ENCODE measurements at regions not wholly inside any gene's neighbourhood (a gene's known extent, or its start where the extent isn't known, plus 50 kb on each side); places are given as distances from the start of the nearest gene placed in this dataset.

- DNase-seq (ENCODE audit: low read depth): no peak
- H3K4me3 ChIP-seq (ENCODE audit: low read depth, low read length): no peak overlapping the region
- in situ Hi-C loops (cut with HindIII; ENCODE audit: low sequenced_read_pairs): no loop called here
- TF ChIP-seq, protein P1, sequence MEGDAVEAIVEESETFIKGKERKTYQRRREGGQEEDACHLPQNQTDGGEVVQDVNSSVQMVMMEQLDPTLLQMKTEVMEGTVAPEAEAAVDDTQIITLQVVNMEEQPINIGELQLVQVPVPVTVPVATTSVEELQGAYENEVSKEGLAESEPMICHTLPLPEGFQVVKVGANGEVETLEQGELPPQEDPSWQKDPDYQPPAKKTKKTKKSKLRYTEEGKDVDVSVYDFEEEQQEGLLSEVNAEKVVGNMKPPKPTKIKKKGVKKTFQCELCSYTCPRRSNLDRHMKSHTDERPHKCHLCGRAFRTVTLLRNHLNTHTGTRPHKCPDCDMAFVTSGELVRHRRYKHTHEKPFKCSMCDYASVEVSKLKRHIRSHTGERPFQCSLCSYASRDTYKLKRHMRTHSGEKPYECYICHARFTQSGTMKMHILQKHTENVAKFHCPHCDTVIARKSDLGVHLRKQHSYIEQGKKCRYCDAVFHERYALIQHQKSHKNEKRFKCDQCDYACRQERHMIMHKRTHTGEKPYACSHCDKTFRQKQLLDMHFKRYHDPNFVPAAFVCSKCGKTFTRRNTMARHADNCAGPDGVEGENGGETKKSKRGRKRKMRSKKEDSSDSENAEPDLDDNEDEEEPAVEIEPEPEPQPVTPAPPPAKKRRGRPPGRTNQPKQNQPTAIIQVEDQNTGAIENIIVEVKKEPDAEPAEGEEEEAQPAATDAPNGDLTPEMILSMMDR (IDR thresholded peaks at IDR 0.05; ENCODE audit: low read depth, low read length, missing control alignments): no peak
These were observed 172.8 kb downstream of the ARL4C start for GRCh38 chr2:234324116-234324515.

GRCh38 chr2:234322766-234323465, 174.0 kb downstream of the ARL4C start:
- in situ Hi-C loops (cut with HindIII; ENCODE audit: low sequenced_read_pairs): no loop called here
- TF ChIP-seq, protein P1 (IDR thresholded peaks at IDR 0.05; ENCODE audit: low read depth, low read length, missing control alignments): no peak

DNA sequence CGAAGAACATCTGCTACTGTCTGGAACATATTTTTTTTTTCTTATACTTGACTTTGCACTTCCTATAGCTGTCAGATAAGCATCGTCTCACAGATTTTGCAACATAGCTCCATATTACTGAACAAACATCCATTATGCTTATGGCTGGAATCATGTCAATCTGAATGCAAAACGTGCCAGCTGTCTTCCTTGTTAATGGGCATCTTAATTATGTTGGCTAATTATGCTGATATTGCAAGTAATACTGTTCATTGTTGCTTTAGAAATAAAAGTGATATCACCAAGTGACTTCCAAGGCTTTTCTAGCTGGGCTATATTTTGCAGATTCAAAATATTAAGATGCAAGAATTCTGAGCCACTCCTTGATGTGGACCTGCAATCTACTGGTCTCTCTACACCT, 176.8 kb downstream of the ARL4C start:
- DNase-seq (ENCODE audit: low read depth): no peak
- H3K4me3 ChIP-seq (ENCODE audit: low read depth, low read length): no peak overlapping the region
- TF ChIP-seq, protein P1 (IDR thresholded peaks at IDR 0.05; ENCODE audit: low read depth, low read length, missing control alignments): no peak
- in situ Hi-C loops (cut with HindIII; ENCODE audit: low sequenced_read_pairs): no loop called here

More at GRCh38 chr2:234322766-234323465, 174.0 kb downstream of the ARL4C start:
- no peak overlapping the region for H3K4me3 ChIP-seq (ENCODE audit: low read depth, low read length)
- no peak for DNase-seq (ENCODE audit: low read depth)

GRCh38 chr2:234318361-234318760, 178.5 kb downstream of the ARL4C start:
- TF ChIP-seq, protein P1 (IDR thresholded peaks at IDR 0.05; ENCODE audit: low read depth, low read length, missing control alignments): no peak
- in situ Hi-C loops (cut with HindIII; ENCODE audit: low sequenced_read_pairs): no loop called here
- H3K4me3 ChIP-seq (ENCODE audit: low read depth, low read length): no peak overlapping the region
- no peak for DNase-seq (ENCODE audit: low read depth)

- in situ Hi-C loops (cut with HindIII; ENCODE audit: low sequenced_read_pairs): no loop called here
- TF ChIP-seq, protein P1 (IDR thresholded peaks at IDR 0.05; ENCODE audit: low read depth, low read length, missing control alignments): no peak
- no peak overlapping the region for H3K4me3 ChIP-seq (ENCODE audit: low read depth, low read length)
- DNase-seq (ENCODE audit: low read depth): no peak
These were observed 183.3 kb downstream of the ARL4C start for GRCh38 chr2:234313558-234313957.

DNA sequence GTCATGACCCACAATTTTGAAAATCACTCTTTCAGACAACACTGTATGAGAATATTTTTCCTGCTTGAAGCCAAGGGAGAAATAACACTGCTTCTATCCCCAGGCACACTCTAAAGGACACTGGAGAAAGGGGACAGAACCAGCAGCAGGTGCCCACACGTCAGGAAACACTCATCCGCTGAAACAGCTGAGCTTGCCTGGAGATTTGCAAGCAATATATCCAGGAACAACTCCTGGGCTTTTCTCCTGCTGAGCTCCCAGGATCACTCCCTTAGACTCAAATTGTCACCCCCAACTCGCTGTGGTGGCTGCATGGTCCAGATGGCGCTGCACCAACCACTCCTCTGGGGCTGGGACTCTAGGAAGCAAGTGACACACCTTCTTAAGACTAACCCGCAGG, 186.7 kb downstream of the ARL4C start:
- TF ChIP-seq, protein P1 (IDR thresholded peaks at IDR 0.05; ENCODE audit: low read depth, low read length, missing control alignments): no peak
- H3K4me3 ChIP-seq (ENCODE audit: low read depth, low read length): no peak overlapping the region
- in situ Hi-C loops (cut with HindIII; ENCODE audit: low sequenced_read_pairs): no loop called here
- no peak for DNase-seq (ENCODE audit: low read depth)
